Erythroblast (primary cell): ENCODE measurements at regions not wholly inside any gene's neighbourhood (a gene's known extent, or its start where the extent isn't known, plus 50 kb on each side); places are given as distances from the start of the nearest gene placed in this dataset.

ENCODE experiments used
- GATA1 ChIP-seq: IDR thresholded peaks from 2 replicates; pipeline ENCODE4 v1.6.1; 2011; ENCODE audit warnings: low read depth, mild to moderate bottlenecking, control low read depth, low read length, moderate library complexity
- POLR2A ChIP-seq: IDR thresholded peaks from 2 replicates; pipeline ENCODE4 v1.6.1; 2011; ENCODE audit warnings: mild to moderate bottlenecking, low read length

DNA sequence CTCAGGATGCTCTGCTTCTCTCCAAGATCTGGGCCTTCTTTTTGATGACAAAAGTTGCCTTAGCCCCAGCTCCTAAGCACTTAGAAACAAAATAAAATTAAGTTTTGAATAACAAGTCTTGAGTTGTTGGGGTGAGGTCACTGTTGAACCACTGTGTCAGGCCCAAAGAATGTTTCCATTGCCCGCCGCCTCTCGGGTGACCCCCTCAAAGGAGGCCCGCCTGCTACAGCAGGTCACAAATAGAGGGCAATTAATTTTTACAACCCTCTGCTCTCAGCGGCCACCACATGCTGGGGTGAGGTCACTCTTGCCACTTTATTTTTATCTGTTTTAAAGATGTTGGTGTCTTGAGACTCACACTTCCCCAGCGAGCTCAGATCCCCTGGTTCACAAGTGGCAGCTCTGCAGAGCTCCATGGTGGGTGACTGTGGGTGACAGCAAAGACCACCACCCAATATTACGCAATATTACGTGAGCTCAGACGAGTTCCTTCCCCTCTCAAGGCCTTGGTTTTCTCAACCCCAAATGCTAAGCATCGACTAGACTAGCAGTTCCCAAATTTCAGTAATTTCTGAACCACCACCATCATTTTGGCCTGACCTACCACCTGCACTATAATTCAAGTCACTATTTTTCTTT lies 247.7 kb upstream of the PMEPA1 start:
- TF ChIP-seq POLR2A: no peak
- no peak for TF ChIP-seq GATA1
